AG10803 (cell line): ENCODE measurements at regions not wholly inside any gene's neighbourhood (a gene's known extent, or its start where the extent isn't known, plus 50 kb on each side); places are given as distances from the start of the nearest gene placed in this dataset.

Experiments
- DNase-seq: peaks from one replicate; pipeline ENCODE4 v3.0.0; 2010; ENCODE audit warnings: low read depth
- H3K4me3 ChIP-seq: 2 replicates; pipeline ENCODE4 v1.5.1; 2011; ENCODE audit warnings: mild to moderate bottlenecking, low read length, control low read depth
- CTCF ChIP-seq: conservative IDR thresholded peaks from 2 replicates; pipeline ENCODE4 v1.5.1; 2011; ENCODE audit warnings: mild to moderate bottlenecking, low read length, control low read depth, inconsistent platforms

GRCh38 chr9:3035579-3036332, 191.9 kb upstream of the PUM3 start:
- TF ChIP-seq CTCF: no peak
- no peak for DNase-seq
- H3K4me3 ChIP-seq: no peak overlapping the region

GRCh38 chr9:3032898-3033297, 189.0 kb upstream of the PUM3 start:
- DNase-seq: no peak
- no peak for TF ChIP-seq CTCF
- H3K4me3 ChIP-seq: no peak overlapping the region

GRCh38 chr9:3028535-3028934, 184.6 kb upstream of the PUM3 start:
- no peak overlapping the region for H3K4me3 ChIP-seq
- DNase-seq: no peak
- no peak for TF ChIP-seq CTCF

- no peak for DNase-seq
- no peak overlapping the region for H3K4me3 ChIP-seq
- TF ChIP-seq CTCF: no peak
Measured at GRCh38 chr9:3027210-3027609, 183.3 kb upstream of the PUM3 start.

- DNase-seq: no peak
- TF ChIP-seq CTCF: no peak
- no peak overlapping the region for H3K4me3 ChIP-seq
Measured at GRCh38 chr9:3023449-3023848, 179.6 kb upstream of the PUM3 start.

GRCh38 chr9:3018691-3019230, 174.9 kb upstream of the PUM3 start:
- H3K4me3 ChIP-seq: no peak overlapping the region
- no peak for DNase-seq
- no peak for TF ChIP-seq CTCF

GRCh38 chr9:3018071-3018470, 174.2 kb upstream of the PUM3 start:
- TF ChIP-seq CTCF: no peak
- DNase-seq: no peak
- H3K4me3 ChIP-seq: no peak overlapping the region
